ENCODE measurements at regions not wholly inside any gene's neighbourhood (a gene's known extent, or its start where the extent isn't known, plus 50 kb on each side); places are given as distances from the start of the nearest gene placed in this dataset.
"Not testable (repeated sequence)": the region's sequence is repeated elsewhere in the genome, so short reads cannot be mapped to it uniquely, and the experiment has no call there.

DNA sequence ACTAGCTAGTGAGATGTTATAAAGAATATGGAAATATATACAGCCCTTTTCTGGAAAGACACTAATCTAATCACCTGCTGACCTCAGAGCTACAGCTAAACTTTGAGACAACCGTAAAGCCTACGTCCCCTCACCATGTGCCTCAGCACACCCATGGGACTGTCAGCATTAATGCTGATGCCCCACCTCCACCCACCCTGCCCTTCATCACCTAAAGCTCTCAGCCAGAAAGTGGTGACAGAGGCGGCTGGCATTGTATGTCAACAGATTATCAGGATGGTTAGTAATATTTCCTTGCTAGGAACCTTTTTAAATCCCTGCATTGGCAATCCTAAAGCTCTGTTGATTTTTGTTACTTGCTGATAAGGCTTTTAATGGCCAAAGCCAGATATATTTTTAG lies 1177.9 kb downstream of the DIAPH3 start:
- no peak for DNase-seq

DNA sequence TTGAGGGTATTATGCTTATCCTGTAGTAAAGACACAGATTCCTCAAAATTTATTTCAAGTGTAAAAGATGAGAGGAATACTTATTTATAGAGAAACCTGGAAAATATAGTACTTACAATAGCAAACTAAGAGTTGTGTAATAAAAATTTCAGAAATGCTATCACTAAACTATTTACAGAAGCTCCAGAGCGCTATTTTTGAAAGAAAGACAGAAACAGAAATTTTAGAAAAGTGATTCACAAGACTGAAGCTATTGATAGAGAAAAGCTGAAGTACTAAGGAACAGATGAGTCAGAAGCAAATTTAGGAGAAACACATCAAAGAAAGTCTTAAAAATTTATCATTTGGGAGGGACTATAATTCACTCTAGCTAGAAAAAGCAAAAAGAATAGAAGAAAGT lies 1174.2 kb downstream of the DIAPH3 start:
- DNase-seq: no peak

DNA sequence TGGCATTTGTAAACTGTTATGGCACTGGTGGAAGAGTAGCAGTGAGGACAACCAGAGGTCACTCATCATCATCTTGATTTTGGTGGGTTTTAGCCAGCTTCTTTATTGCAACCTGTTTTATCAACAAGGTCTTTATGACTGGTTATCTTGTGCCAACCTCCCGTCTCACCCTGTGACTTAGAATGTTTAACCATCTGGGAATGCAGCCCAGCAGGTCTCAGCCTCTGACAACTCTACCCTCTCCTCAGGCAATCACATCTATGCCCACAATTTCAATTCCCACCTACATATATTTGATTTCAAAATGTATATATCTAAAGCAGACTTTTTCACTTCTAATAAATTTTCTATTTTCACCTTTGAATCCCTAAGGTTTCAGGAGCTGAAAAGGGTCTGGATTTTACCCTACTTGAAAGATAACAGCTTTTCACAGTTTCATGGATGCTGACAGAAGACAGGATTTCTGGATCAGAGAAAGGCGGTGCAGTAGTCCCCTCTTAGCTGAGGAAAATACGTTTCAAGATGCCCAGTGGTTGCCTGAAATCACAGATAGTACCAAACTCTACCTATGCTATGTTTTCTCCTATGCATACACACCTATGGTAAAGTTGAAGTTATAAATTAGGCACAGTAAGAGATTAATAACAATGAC lies 1171.8 kb downstream of the DIAPH3 start:
- no peak for DNase-seq

DNA sequence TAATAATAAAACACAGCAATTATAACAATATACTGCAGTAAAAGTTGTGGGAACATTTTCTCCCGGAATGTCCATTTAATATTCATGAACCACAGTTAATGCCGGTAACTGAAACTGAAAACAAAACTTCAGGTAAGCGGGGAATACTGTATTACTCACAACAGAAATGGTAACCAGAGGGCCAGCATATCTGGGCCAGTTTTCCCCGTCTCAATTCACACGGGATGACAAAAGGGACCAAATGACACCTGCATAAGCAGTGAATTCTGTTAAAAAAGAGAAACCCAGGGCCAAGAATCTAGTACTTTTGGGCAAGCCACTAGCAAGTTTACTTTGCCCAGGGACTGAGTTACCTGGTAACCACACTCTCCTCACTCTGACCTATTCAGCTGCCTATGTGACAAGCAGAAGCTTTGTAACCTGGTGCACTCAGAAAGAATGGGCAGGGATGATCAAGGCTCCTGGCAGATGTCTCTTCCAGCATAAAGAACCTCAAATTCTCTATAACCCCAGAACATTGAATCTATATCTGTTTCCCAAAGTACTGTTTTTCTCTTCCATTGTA lies 1171.2 kb downstream of the DIAPH3 start:
- DNase-seq: no peak

DNA sequence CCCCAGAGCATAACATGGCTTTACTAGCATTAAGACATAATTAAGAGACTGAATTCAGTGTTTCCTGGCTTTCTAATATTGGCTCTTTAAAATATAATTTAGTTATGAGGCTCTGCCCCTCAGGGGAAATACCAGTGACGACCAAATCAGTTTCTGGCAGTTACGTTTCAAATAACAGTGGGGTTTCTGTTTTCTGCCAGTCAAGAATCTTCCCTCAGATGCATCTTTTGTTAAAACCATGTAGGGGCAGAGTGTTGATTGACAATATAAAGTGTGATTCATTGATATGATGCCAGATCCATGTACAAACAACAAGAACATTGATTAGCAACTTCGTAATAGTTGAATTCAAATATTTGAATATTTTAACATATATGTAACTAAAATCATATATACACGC lies 1169.7 kb downstream of the DIAPH3 start:
- no peak for DNase-seq

DNA sequence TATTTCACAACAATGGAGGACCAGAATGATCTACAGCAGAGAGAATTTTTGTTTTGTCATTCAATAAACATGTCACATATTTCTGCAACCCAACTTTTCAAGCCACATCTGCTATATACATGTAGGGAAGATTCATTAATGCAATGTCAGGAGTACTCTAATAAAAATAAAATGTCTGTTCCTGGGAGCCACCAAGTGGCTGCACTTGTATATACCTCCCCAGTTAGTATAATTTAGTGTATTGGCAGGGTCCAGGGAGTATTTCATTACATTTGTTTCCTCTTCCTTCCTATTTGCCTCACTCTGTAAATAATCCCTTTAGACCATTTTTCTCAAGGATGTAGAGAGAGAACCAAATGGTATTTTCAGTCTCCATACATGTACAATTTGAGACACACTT lies 1169.0 kb downstream of the DIAPH3 start:
- no peak for DNase-seq

DNA sequence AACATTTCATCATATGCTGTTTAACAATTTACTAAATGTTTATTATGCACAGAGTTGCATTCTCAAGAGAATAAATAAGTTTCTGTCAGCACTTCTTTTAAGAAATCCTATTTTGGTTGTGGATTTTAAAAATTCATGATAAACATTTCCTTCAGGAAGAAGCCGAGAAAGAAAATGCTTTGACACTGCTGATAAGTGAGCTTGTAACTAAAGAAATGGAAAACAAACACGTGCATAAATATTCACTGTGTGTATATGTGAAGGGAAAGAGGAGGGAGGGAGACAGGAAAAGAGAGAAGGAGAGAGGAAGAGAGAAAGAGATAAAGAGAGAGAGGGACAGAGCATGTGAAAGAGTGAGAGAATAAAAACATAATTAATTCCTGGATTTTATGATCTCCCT lies 1165.0 kb downstream of the DIAPH3 start:
- no peak for DNase-seq

DNA sequence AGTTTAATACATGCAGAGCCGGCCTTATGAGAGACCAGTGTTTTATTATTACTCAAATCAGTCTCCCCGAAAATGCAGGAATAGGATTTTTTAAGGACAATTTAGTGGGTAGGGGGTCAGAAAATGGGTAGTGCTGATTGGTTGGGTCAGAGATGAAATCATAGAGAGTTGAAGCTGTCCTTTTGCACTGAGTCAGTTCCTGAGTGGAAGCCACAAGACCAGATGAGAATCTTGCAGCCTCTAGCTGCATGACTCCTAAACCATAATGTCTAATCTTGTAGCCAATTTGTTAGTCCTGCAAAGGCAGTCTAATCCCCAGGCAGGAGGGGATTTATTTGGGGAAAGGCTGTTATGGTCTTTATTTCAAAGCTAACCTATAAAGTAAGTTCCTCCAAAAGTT lies 1163.9 kb downstream of the DIAPH3 start:
- DNase-seq: no peak

DNA sequence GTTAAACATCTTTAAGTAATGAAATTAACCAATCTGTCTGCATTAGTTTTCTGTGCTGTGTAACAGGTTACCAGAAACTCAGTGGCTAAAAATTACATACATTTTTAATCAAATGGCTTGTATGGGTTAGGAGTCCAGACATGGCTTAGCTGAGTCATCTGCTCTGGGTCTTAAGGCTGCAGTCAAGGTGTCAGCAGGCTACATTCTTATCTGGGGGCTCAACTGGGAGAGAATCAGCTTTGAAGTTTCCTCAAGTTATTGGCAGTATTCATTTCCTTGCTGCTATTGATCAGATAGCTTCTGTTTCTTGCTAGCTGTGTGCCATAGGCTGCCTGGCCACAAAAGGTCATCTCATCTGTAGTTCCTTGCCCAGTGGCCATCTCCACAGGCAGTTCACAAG lies 1163.0 kb downstream of the DIAPH3 start:
- DNase-seq: no peak

DNA sequence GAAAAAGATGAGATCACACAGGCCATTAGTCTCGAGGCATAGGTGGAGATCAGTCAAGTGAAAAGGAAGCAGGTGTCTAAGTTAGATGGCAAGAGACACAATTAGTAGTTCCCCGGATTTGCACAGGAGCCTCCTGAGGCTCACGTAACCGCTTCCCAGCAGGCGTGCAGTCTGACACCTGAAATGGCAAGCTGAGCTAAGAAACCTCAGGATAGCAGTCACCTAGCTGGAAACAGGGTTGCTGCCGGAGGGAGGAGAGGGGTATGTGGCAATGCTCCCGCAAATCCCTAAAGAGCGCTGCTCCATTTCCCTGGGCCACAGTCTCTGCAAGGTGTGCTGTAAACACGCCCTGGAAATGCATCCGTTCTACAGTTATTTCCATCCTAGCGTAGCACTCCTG lies 1151.0 kb downstream of the DIAPH3 start:
- no peak for DNase-seq

DNA sequence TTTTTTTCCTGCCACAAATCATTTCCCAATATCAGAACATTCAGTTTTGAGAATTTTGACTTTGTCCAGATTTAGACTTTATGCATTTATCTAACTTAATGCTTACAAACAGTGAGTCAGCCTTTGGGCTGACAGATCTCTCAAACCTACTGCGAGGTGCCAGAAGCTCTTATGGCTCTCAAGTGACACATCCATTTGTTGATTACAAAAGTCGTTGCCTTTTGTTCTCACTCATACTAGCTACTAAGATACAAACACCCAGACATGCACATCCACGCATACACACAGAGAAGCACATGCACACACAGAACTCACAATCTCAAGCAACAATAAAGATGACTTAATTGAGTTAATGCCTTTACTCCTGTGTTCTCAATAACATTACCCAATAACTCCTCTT lies 1147.5 kb downstream of the DIAPH3 start:
- no peak for DNase-seq

DNA sequence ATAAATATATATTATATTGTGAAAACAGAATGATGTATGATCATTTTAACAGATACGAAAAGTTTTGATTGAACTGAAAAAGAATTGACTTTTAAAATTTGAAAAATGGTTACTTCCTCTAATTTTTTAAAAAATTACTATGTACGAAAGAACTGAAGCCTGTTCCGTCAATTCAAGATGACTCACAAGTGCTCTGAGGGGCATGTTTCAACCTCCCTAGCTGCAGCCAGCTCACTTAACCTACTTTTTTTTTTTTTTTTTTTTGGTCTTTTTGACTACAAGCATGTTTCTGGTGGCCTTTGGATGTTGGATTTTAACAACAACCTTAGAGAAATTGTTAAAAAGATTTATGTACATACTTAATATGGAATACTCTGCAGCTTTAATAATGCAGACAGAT lies 1139.3 kb downstream of the DIAPH3 start:
- DNase-seq: no peak

DNA sequence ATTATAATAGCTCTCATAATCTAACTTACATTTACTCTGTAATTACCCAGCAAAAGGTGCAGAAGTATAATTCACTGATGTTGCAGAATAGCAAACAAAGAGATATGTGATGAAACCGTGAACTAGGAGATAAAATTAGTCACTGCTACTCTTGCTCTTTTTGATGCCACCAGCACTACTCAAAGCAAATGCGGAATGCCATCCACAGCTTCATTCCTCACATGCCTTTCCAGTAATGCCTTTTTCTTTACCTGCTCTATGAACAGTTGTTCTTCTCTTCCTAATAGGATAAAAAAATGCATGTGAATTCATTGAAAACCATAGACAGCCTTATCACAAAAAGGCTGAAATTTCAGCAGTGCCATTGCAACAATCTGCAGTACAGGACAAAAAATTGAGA lies 1129.5 kb downstream of the DIAPH3 start:
- DNase-seq: no peak

DNA sequence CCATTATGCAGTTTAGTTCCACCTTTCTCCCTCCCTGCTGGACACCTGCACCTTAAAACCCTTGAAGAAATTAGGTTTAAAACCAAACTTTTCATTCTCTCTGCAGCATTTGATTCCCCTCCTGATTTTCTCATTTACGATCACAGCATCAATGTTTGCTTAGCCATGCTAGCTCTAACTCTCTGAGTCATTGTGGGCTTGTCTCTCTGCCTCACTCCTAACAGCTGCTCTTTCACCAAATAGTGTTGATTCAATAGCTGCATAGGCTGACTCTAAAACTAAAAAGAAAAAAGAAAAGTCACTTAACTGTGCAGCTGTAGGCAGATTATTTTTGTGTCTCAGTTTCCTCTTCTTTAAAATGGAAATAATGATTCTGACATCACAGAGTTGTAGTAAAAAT lies 1124.9 kb downstream of the DIAPH3 start:
- no peak for DNase-seq

DNA sequence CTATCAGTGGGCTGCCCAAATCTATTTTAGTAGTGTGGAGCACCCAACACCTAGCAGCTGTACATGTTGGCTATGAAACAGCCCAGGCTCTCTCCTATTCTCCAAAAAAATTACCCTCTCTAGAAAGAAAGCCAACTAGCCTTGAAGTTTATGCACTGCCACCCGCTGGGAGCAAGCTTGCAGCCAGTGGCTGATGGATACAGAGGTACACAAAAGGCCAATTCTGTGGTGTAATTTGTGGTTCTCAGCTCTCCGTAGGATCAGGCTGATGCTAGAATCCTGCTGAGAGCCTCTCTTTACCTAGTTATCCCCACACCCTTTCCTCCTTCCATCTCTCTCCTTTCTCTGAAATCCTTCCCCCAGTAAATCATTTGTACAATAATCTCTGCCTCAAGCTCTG lies 1120.7 kb downstream of the DIAPH3 start:
- DNase-seq: no peak

DNA sequence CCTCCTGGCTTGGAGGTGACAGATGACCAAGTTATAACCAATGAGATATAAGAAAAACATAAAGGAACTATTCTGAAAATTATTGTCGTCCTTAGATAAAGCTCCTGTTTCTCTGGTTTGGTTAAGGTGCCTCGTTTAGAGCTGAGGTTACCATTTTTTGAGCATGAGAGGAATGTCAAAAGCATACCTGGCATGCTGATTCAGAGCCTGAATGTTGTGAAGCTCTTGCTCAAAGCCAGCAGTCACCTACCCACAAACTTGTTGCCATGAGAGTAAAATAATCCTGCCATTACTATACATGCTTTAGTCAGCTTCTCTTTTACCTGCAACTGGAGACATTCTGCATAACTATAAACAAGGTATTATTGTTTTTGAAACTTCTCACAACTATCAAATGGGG lies 1116.2 kb downstream of the DIAPH3 start:
- no peak for DNase-seq

DNA sequence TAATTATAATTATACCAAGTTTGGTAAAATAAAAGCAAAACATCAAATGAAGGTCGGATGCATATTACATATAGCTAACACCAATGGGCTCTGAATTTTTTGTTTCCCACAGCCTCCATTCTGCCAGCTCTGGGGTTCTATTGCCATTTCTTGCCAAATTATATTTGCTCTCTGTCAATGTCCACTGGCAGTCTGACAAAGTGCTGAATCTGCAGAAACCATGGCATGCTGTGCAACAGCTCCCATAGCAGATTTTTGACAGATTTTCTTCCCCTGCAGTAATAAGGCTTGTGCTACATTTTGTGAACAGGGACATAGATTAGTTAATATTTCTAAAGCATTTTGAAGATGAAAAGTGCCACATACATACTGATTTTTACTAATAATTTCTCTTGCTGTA lies 1102.1 kb downstream of the DIAPH3 start:
- DNase-seq: no peak

DNA sequence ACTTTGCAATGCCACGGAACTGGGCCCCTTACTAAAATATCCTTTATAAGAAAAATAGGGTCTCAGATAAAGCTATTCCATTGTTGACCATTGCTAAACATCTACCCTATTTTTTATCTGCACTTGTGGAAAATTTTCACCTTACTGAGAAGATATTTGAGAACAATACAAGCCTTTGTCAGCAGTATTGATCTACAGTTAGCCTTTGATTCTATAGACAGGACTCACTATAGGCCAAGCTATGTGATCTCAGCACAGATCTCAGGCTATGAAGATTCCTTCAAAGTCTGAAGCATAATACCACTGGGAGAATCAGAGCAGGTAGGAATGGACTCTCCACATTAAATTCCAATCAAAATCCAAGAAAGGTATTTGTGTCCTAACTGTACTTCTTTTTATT lies 1099.7 kb downstream of the DIAPH3 start:
- DNase-seq: no peak

DNA sequence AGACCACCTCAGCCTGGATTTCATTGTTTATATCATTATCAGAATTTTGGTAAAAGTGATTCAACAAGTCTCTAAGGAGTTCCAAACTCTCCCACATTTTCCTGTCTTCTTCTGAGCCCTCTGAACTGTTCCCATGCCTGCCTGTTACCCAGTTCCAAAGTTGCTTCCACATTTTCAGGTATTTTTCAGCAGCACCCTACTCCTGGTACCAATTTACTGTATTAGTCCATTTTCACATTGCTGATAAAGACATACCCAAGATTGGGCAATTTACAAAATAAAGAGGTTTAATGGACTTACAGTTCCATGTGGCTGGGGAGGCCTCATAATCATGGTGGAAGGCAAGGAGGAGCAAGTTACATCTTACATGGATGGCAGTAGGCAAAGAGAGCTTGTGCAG lies 1087.3 kb downstream of the DIAPH3 start:
- DNase-seq: not testable (repeated sequence)

DNA sequence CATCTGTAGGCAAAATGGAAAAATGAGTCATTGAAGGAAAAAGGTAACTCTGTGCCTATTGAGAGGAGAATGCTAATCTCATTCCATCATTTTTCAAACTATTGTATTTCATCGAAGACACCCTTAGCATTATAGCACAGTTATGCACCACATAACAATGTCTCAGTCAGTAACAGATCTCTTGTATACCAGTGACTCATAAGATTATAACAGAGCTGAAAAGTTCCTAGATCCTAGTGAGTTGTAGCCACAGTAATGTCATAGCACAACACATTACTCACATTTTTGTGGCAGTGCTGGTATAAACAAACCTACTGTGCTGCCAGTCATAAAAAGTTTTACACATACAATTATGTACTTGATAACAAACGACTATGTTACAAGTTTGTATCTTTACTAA lies 1077.6 kb downstream of the DIAPH3 start:
- no peak for DNase-seq

DNA sequence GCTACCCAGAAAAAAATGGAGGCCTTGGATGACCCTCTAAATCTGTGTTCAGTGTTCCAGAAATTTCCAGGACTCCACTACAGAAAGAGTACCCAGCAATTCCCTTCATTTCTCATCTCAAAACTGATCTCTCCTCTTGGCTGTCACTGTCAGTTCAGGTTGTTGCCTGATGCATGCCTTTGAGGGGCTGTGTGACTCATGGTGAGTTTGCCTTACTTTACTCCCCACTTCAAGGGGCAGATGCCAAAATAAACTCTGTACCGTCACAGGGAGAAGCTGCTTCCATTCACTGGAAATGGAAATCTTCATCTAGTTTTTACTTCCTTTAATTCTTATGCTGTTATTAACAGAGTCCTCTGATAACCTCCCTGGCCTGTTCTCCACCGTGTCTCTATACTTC lies 1075.0 kb downstream of the DIAPH3 start:
- DNase-seq: no peak

DNA sequence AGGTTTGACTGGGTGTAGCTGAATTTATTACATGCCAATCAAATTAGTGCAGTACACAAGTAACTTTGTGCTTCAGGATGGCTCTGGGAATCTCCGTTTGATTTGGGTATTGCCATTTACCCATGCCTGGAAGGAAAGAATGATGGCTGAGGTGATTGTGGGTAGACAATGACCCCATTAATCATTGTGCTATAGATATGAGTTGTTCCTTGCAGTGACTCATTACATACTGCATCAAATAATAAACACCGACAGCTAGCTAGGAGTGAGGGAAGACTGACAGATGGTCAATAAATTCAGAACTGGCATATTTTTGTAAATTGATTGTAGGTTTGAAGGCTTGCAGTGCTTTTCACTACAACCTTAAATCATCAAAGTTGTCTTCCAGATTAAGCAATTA lies 1069.5 kb downstream of the DIAPH3 start:
- DNase-seq: no peak

DNA sequence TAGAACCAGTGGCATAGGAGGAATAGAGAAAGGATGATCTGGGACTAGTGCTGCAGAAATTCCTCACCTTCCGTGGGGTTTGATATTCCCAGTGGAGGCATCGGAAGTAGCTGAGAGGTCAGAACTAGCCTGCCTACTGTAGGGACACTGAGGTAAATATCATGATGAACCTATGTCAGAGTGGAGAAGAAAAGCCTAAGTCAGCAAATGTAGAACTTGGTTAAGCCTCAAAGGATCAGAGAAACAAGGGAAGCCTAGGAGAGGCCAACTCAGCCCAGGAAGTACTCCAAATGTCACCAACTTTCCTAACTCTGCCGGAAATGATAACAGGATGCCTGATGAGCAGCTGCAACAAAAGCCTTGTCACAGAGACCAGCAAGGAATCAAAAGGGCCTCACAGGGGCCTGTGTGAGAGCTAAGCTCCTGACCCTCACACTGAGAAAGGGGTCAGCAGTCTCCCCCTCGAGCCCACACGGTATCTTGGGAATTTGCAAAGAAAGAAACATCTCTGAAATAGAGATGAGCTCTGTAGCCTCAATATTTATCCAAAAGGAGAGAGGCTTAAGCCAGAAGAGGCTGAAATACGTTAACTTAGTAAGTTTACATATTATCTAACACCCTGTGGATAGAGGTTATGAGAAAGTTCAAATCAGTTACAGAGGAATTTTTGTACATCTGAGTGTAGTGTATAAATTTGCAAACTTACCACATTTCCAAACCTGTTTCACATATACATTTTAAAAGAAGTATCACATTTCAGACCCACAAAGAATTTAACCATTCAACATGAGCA lies 1064.3 kb downstream of the DIAPH3 start:
- DNase-seq: no peak
